ENCODE measurements at regions not wholly inside any gene's neighbourhood (a gene's known extent, or its start where the extent isn't known, plus 50 kb on each side); places are given as distances from the start of the nearest gene placed in this dataset.

GRCh38 chr12:24522736-24523135 lies 426.2 kb downstream of the BCAT1 start:
- TF ChIP-seq CTCF (optimal IDR thresholded peaks at IDR 0.05 in 1 of 3, IDR thresholded peaks at IDR 0.05 in 1 of 3, conservative IDR thresholded peaks at IDR 0.05 in 1 of 3; ENCODE audit: extremely low read depth in 1 of 3, insufficient read depth in 2 of 3, low read length in 3 of 3): no peak
- TF ChIP-seq EZH2 (IDR thresholded peaks at IDR 0.05; ENCODE audit: low read length): no peak

Data from keratinocyte (primary cell).